ENCODE measurements at regions not wholly inside any gene's neighbourhood (a gene's known extent, or its start where the extent isn't known, plus 50 kb on each side); places are given as distances from the start of the nearest gene placed in this dataset.

GRCh38 chr4:57877047-57877458 is 766.9 kb upstream of the IGFBP7 start:
- Mint-ChIP-seq H3K4me1 (no peaks in the 10 kb centered on the region), H3K36me3 (ENCODE audit: low read depth) (no peaks in the 10 kb centered on the region)

DNA sequence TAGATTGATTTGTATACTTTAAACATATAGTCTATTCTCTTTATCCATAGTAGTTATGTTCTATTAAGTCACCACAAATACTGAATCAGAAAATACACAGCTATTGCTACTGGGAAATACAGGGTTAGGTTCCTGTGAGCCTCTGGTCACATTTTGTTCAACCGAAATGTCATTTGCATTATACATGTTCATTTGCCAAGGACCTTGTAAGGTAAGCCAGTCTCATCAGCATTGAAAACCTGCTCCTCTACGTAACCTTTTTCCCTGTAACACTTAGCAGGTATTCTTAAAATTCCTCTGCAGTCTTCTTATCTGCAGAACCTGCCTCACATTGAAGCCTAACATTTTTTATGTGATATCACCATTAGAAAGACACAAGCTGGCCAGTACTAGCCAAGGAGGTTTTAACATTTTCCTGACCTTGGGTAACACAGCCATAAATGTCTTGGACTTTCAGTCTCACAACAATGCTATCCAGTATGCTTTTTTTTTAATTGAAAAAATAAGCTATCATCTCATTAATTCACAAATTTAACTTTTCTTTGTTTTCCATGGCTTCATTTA is 765.7 kb upstream of the IGFBP7 start:
- DNase-seq (no peak), ATAC-seq (no peak)
- Mint-ChIP-seq H3K9me3 (peaks cover 11% of the 10 kb centered on the region), H3K4me1 (no peaks in the 10 kb centered on the region), H3K27ac (no peak overlapping the region), H3K36me3 (ENCODE audit: low read depth) (no peaks in the 10 kb centered on the region), H3K4me3 (no peak overlapping the region), H3K27me3 (no peaks in the 10 kb centered on the region)

More at GRCh38 chr4:57877047-57877458, 766.9 kb upstream of the IGFBP7 start:
- no peak overlapping the region for H3K4me3 Mint-ChIP-seq
- peaks cover 11% of the 10 kb centered on the region for H3K9me3 Mint-ChIP-seq
- no peak for DNase-seq
- ATAC-seq = no peak
- H3K27me3 Mint-ChIP-seq = no peaks in the 10 kb centered on the region
- no peak overlapping the region for H3K27ac Mint-ChIP-seq

- Mint-ChIP-seq H3K9me3 (no peaks in the 10 kb centered on the region), H3K36me3 (ENCODE audit: low read depth) (no peaks in the 10 kb centered on the region), H3K4me1 (no peaks in the 10 kb centered on the region), H3K27me3 (no peaks in the 10 kb centered on the region), H3K4me3 (no peak overlapping the region), H3K27ac (no peak overlapping the region)
- ATAC-seq (no peak), DNase-seq (no peak)
Measured at GRCh38 chr4:57866468-57867171, 756.4 kb upstream of the IGFBP7 start.

DNA sequence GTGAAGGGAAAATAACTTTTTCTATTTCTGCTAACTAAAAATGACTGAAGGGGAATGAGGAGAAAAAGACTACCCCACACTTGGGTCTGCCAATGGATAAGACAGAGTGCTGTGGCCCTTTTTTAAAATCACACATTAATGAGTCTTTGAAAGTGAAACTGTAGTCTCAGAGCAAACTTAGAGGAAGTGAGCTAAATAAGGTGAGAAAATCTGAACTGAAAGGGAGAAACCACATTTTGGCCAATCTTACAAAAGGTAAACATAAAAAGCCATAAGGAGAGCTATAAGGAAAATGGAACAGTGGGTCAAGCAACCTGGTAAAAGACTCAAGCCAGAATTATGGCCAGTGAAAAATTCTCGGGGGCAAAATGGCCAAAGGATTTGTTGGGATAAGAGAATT is 755.1 kb upstream of the IGFBP7 start:
- no peak for DNase-seq
- ATAC-seq = no peak
- no peaks in the 10 kb centered on the region for H3K4me1 Mint-ChIP-seq
- no peak overlapping the region for H3K27ac Mint-ChIP-seq
- no peaks in the 10 kb centered on the region for H3K27me3 Mint-ChIP-seq
- no peaks in the 10 kb centered on the region for H3K9me3 Mint-ChIP-seq
- no peak overlapping the region for H3K4me3 Mint-ChIP-seq
- no peaks in the 10 kb centered on the region for H3K36me3 Mint-ChIP-seq (ENCODE audit: low read depth)

DNA sequence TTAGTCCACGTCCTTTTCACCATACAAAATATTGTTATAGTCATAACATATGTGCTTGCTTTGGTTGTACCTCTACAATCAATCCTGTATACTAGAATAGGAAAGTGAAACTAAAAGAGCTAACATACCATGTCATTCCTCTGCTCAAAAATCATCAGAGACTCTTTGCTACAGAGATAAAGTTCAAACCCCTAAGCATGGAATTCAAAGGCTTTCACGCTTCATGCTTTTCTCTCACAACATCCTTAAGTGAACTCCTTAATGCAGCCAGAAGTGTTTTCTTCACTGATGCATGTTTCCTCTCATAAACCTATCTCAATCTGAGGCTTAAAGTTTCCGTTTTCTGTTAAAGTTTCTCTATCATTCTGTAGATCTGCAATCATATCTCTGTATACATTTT is 744.6 kb upstream of the IGFBP7 start:
- no peak for ATAC-seq
- no peak for DNase-seq
- Mint-ChIP-seq H3K4me3 (no peak overlapping the region), H3K36me3 (ENCODE audit: low read depth) (no peaks in the 10 kb centered on the region), H3K27me3 (no peaks in the 10 kb centered on the region), H3K27ac (no peak overlapping the region), H3K9me3 (peaks cover 3% of the 10 kb centered on the region), H3K4me1 (no peaks in the 10 kb centered on the region)

DNA sequence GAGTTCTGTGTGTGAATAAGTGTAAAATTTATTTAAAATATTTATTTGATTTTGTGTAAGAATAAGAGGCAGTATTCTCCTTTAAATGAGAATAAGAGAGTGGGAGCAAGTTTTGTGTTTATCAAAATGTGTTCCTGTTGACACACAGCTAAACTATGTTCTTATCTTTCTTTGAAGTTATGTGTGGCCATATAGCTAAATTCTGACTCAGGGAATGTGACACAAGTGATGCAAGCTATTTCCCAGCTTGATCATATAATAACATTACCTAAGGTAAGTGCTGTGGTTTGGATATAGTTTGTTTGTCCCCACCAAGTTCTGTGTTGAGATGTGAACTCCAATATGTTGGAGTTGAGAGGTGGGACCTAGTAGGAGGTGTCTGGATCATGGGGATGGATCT is 740.0 kb upstream of the IGFBP7 start:
- Mint-ChIP-seq H3K4me1 (no peaks in the 10 kb centered on the region), H3K36me3 (ENCODE audit: low read depth) (no peaks in the 10 kb centered on the region), H3K27me3 (no peaks in the 10 kb centered on the region), H3K4me3 (no peak overlapping the region), H3K27ac (no peak overlapping the region), H3K9me3 (peaks cover 10% of the 10 kb centered on the region)
- ATAC-seq = no peak
- no peak for DNase-seq

GRCh38 chr4:57832083-57832482 is 721.9 kb upstream of the IGFBP7 start:
- H3K9me3 Mint-ChIP-seq = no peaks in the 10 kb centered on the region
- no peak overlapping the region for H3K4me3 Mint-ChIP-seq
- no peaks in the 10 kb centered on the region for H3K4me1 Mint-ChIP-seq
- no peaks in the 10 kb centered on the region for H3K36me3 Mint-ChIP-seq (ENCODE audit: low read depth)
- ATAC-seq (no peak), DNase-seq (no peak)
- no peaks in the 10 kb centered on the region for H3K27me3 Mint-ChIP-seq
- H3K27ac Mint-ChIP-seq = no peak overlapping the region

- DNase-seq = no peak
- Mint-ChIP-seq H3K27ac (no peak overlapping the region), H3K9me3 (no peaks in the 10 kb centered on the region), H3K4me3 (no peak overlapping the region), H3K27me3 (no peaks in the 10 kb centered on the region), H3K36me3 (ENCODE audit: low read depth) (no peaks in the 10 kb centered on the region), H3K4me1 (no peaks in the 10 kb centered on the region)
- no peak for ATAC-seq
Measured at GRCh38 chr4:57789666-57790065, 679.5 kb upstream of the IGFBP7 start.

DNA sequence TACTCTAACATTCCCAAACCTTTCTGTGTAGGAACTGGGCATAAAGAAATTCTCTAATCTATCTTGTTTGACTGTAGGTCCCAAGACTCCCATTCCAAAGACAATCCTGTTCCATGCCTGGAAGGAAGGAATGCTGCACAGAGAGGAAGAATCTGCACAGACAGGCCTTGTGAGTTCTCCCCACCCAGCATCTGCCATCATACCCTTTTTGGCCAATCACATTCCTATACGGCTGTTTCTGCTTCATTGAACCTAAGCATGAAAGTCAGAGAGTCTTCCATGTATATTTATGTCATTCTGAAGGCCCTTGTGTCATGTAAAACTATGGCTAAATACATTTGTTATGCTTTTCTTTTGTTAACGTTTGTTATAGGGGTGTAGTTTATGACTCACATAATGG is 667.7 kb upstream of the IGFBP7 start:
- no peak for DNase-seq
- no peaks in the 10 kb centered on the region for H3K4me1 Mint-ChIP-seq
- H3K27ac Mint-ChIP-seq = no peak overlapping the region
- H3K9me3 Mint-ChIP-seq = peaks cover 4% of the 10 kb centered on the region
- H3K36me3 Mint-ChIP-seq (ENCODE audit: low read depth) = no peaks in the 10 kb centered on the region
- H3K27me3 Mint-ChIP-seq = no peaks in the 10 kb centered on the region
- ATAC-seq = no peak
- H3K4me3 Mint-ChIP-seq = no peak overlapping the region

DNA sequence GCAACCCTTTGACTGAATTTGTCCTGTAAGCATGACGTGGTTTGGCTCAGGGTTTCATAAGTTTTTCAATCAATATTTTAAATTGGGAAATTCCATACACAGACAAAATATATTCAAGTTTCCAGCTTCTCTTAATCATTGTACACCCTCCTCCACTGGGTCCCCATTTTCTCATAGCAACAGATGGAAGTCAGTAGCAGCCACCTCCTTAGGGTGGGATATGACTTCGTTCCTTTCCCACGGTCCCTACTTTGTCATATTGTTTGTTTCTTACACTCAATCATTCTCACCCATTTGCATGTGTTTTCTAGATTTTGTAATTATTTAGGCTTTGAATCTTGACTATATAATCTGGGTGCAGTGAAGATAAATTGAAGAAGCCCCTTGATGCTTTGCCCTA is 664.5 kb upstream of the IGFBP7 start:
- Mint-ChIP-seq H3K27me3 (no peaks in the 10 kb centered on the region), H3K36me3 (ENCODE audit: low read depth) (no peaks in the 10 kb centered on the region), H3K4me3 (no peak overlapping the region), H3K9me3 (peaks cover 4% of the 10 kb centered on the region), H3K27ac (no peak overlapping the region), H3K4me1 (no peaks in the 10 kb centered on the region)
- no peak for DNase-seq
- no peak for ATAC-seq

DNA sequence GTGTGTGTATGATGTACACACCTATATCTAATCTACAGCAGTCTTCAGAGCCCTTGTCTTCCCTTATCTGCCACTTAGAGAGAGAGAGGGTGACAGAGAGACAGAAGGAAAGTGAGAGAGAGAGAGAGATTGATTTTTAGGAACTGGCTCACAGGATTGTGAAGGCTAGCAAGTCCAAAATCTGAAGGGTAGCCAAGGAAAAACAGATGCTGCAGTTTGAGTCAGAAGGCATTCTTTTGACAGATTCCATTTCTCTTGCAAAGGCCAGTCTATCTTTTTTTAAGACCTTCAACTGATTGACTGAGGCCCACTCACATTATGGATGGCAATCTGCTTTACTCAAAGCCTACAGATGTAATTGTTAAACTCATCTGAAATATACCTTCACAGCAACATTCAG is 664.0 kb upstream of the IGFBP7 start:
- ATAC-seq (no peak), DNase-seq (no peak)
- Mint-ChIP-seq H3K27me3 (no peaks in the 10 kb centered on the region), H3K27ac (no peak overlapping the region), H3K9me3 (peaks cover 4% of the 10 kb centered on the region), H3K36me3 (ENCODE audit: low read depth) (no peaks in the 10 kb centered on the region), H3K4me1 (no peaks in the 10 kb centered on the region), H3K4me3 (no peak overlapping the region)

DNA sequence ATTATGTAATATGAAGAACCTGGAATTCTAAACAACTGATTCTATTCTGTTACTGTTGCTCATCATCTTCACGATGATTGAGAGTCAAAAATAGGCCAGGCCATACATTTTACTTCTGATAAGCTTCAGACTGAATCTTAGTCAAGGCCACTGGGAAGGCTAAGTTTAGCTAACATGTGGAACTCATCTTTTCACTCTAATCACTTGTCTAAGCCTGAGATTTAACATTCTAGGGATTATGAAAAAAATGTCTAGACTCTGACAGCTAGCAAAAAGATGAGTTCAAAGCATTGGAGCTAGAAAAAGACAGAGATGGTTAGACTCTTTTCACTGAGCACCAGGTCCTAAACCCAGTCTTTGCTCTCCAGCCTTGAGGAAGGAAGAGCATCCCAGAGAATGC is 656.2 kb upstream of the IGFBP7 start:
- Mint-ChIP-seq H3K27ac (no peak overlapping the region), H3K4me1 (no peaks in the 10 kb centered on the region), H3K9me3 (peaks cover 8% of the 10 kb centered on the region), H3K4me3 (no peak overlapping the region), H3K27me3 (no peaks in the 10 kb centered on the region), H3K36me3 (ENCODE audit: low read depth) (no peaks in the 10 kb centered on the region)
- ATAC-seq (no peak), DNase-seq (no peak)

DNA sequence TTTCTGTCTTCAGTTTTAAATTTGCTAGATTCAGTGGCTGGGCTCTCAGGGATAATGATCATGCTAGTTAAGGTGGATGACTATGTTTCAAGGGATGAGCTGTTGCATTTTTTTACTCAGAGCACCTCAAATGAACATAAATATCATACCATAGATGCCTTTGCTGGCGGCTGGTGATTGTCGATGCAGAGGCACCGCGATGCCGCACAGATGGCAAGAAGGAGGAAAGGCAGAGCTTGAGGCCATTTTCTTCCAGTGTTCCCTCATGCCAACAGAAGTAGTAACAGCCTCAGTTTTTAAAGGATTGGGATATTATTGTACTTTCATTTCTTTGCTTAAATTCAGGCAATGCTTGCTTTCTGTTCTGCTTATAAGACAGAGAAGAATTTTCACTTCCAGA is 654.7 kb upstream of the IGFBP7 start:
- H3K9me3 Mint-ChIP-seq = peaks cover 8% of the 10 kb centered on the region
- no peak overlapping the region for H3K4me3 Mint-ChIP-seq
- DNase-seq (no peak), ATAC-seq (no peak)
- no peak overlapping the region for H3K27ac Mint-ChIP-seq
- no peaks in the 10 kb centered on the region for H3K36me3 Mint-ChIP-seq (ENCODE audit: low read depth)
- H3K4me1 Mint-ChIP-seq = no peaks in the 10 kb centered on the region
- no peaks in the 10 kb centered on the region for H3K27me3 Mint-ChIP-seq

DNA sequence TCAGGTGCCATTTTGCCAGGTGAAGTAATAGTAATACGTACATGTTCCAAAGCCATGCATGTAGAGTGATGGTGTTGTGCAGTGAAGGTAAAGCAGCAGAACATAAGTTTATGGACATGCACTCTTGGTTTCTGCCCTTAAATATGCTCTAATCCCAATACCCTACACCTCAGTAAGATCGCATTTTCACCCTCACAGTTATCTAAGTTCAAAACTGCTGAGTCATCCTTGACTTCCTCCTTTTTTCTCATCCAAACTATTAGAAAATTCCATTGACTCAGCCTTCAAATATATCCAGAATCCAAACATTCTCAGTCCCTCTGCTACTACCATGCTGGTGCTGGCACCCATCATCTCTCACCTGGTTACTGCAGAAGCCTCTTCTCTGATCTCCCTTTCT is 652.9 kb upstream of the IGFBP7 start:
- Mint-ChIP-seq H3K27me3 (no peaks in the 10 kb centered on the region), H3K36me3 (ENCODE audit: low read depth) (no peaks in the 10 kb centered on the region), H3K4me1 (no peaks in the 10 kb centered on the region), H3K4me3 (no peak overlapping the region), H3K27ac (no peak overlapping the region), H3K9me3 (peaks cover 5% of the 10 kb centered on the region)
- DNase-seq = no peak
- ATAC-seq = no peak

DNA sequence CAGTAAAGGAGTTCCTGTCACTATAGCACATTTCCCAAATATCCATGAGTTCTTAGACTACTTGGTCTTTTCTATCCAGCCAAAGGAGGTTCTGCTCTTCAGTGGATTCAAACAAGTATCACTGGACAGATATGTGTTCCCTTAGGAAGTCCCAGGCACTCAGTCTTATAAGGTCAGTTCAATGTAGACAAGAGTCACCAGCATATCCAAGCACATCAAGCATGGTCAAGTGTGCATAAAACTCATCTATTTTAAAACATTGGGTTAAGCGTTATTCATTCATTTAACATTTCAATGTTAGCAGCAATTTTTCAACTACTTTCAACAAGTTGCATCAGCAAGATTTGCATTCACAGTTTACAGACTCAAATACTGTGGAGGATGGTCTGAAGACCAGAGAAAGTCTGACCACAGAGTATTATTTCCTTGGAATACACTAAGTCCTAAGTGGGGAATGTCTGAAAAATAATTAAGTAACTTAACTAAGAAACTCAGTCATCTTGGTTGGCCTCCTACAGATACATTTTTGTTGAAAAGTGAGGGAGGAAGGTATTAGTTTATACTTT is 630.5 kb upstream of the IGFBP7 start:
- H3K36me3 Mint-ChIP-seq (ENCODE audit: low read depth) = no peaks in the 10 kb centered on the region
- H3K9me3 Mint-ChIP-seq = peaks cover 8% of the 10 kb centered on the region
- ATAC-seq (no peak), DNase-seq (no peak)
- no peaks in the 10 kb centered on the region for H3K27me3 Mint-ChIP-seq
- H3K4me1 Mint-ChIP-seq = no peaks in the 10 kb centered on the region
- H3K27ac Mint-ChIP-seq = no peak overlapping the region
- H3K4me3 Mint-ChIP-seq = no peak overlapping the region

All from activated naive CD8-positive, alpha-beta T cell treated with anti-CD3 and anti-CD28 coated beads, Interleukin-2, amount 50 U/mL, for 24 hours (primary cell).